Lower lobe of right lung (tissue), 2 donors: ENCODE measurements at regions not wholly inside any gene's neighbourhood (a gene's known extent, or its start where the extent isn't known, plus 50 kb on each side); places are given as distances from the start of the nearest gene placed in this dataset.

Experiments used
- ATAC-seq, 2 donors: fragments of 200-7000 bp; cut with Tn5 transposase; one replicate each; pipeline ENCODE4 v1.9.1; 2020 to 2022; ENCODE audit warnings: mild to moderate bottlenecking in 2 of 2, moderate library complexity in 2 of 2
- DNase-seq: peaks from one replicate; pipeline ENCODE4 v3.0.0-alpha.2; 2020
- H3K27ac ChIP-seq: fragments of 200-600 bp; one replicate; pipeline ENCODE4 v1.8.0; 2022
- H3K27me3 ChIP-seq: fragments of 200-600 bp; one replicate; pipeline ENCODE4 v1.8.0; 2022; ENCODE audit warnings: low read depth
- H3K36me3 ChIP-seq: fragments of 200-600 bp; one replicate; pipeline ENCODE4 v1.8.0; 2022; ENCODE audit warnings: mild to moderate bottlenecking
- H3K4me1 ChIP-seq: fragments of 200-600 bp; one replicate; pipeline ENCODE4 v1.8.0; 2022
- H3K4me3 ChIP-seq: fragments of 200-600 bp; one replicate; pipeline ENCODE4 v1.8.0; 2022; ENCODE audit warnings: mild to moderate bottlenecking
- H3K9me3 ChIP-seq: fragments of 200-600 bp; one replicate; pipeline ENCODE4 v1.8.0; 2022
- CTCF ChIP-seq: fragments of 200-600 bp; IDR thresholded peaks from one replicate; pipeline ENCODE4 v1.8.0; 2022; ENCODE audit warnings: antibody characterized with exemption, mild to moderate bottlenecking
- intact Hi-C: fragments of 100-400 bp; cut with DNase I; formaldehyde crosslinking; loops from one replicate; pipeline ENCODE4 v1.11.0; 2022
- donor health status: DM: no; HTN: yes; CAD: no; lungs with severe emphysema.

GRCh38 chr15:39304201-39304841 is 276.6 kb upstream of the THBS1 start:
- intact Hi-C loops = no loop called here

GRCh38 chr15:39304931-39305728 is 275.7 kb upstream of the THBS1 start:
- DNase-seq (no peak), ATAC-seq (no peak)
- intact Hi-C loops = no loop called here
- no peaks in the 10 kb centered on the region for H3K27me3 ChIP-seq
- no peak overlapping the region for H3K4me3 ChIP-seq
- no peak overlapping the region for H3K27ac ChIP-seq
- H3K36me3 ChIP-seq = no peaks in the 10 kb centered on the region
- H3K9me3 ChIP-seq = no peaks in the 10 kb centered on the region
- TF ChIP-seq CTCF = no peak
- peaks cover 8% of the 10 kb centered on the region for H3K4me1 ChIP-seq

More at GRCh38 chr15:39304201-39304841, 276.6 kb upstream of the THBS1 start:
- no peak overlapping the region for H3K4me3 ChIP-seq
- H3K36me3 ChIP-seq = no peaks in the 10 kb centered on the region
- no peak for TF ChIP-seq CTCF
- ATAC-seq (no peak), DNase-seq (no peak)
- no peak overlapping the region for H3K27ac ChIP-seq
- peaks cover 8% of the 10 kb centered on the region for H3K4me1 ChIP-seq
- no peaks in the 10 kb centered on the region for H3K27me3 ChIP-seq
- H3K9me3 ChIP-seq = no peaks in the 10 kb centered on the region

- no peaks in the 10 kb centered on the region for H3K9me3 ChIP-seq
- H3K4me3 ChIP-seq = no peak overlapping the region
- H3K36me3 ChIP-seq = no peaks in the 10 kb centered on the region
- H3K27me3 ChIP-seq = no peaks in the 10 kb centered on the region
- no peak for ATAC-seq
- no peak overlapping the region for H3K27ac ChIP-seq
- intact Hi-C loops = no loop called here
- TF ChIP-seq CTCF = no peak
- DNase-seq = no peak
- no peaks in the 10 kb centered on the region for H3K4me1 ChIP-seq
Measured at GRCh38 chr15:39310633-39311032, 270.2 kb upstream of the THBS1 start.

- peak in 1 of 2 donors; percentile 94 for ATAC-seq
- no peaks in the 10 kb centered on the region for H3K27me3 ChIP-seq
- no peak overlapping the region for H3K4me3 ChIP-seq
- DNase-seq = no peak
- H3K9me3 ChIP-seq = no peaks in the 10 kb centered on the region
- intact Hi-C loops = no loop called here
- TF ChIP-seq CTCF = no peak
- H3K4me1 ChIP-seq = no peaks in the 10 kb centered on the region
- no peaks in the 10 kb centered on the region for H3K36me3 ChIP-seq
- no peak overlapping the region for H3K27ac ChIP-seq
Measured at GRCh38 chr15:39312984-39313383, 267.9 kb upstream of the THBS1 start.

- Histone ChIP-seq H3K27ac (no peak overlapping the region), H3K4me3 (no peak overlapping the region), H3K9me3 (no peaks in the 10 kb centered on the region), H3K36me3 (no peaks in the 10 kb centered on the region), H3K4me1 (no peaks in the 10 kb centered on the region), H3K27me3 (no peaks in the 10 kb centered on the region)
- TF ChIP-seq CTCF = no peak
- ATAC-seq = peak in 1 of 2 donors; percentile 64
- intact Hi-C loops = no loop called here
- no peak for DNase-seq
Measured at GRCh38 chr15:39313467-39313866, 267.4 kb upstream of the THBS1 start.
